GM04504 (cell line): ENCODE measurements at regions not wholly inside any gene's neighbourhood (a gene's known extent, or its start where the extent isn't known, plus 50 kb on each side); places are given as distances from the start of the nearest gene placed in this dataset.

Source experiments
- DNase-seq: peaks from one replicate; pipeline ENCODE4 v3.0.0-alpha.2; 2012; ENCODE audit warnings: low read depth

- DNase-seq = no peak
Measured at GRCh38 chrX:39296472-39296871, 495.2 kb downstream of the MID1IP1 start.

GRCh38 chrX:39298821-39299220 is 497.6 kb downstream of the MID1IP1 start:
- no peak for DNase-seq

GRCh38 chrX:39299615-39300014 is 498.4 kb downstream of the MID1IP1 start:
- DNase-seq = no peak

- no peak for DNase-seq
Measured at GRCh38 chrX:39301036-39301435, 499.8 kb downstream of the MID1IP1 start.

- no peak for DNase-seq
Measured at GRCh38 chrX:39302838-39303237, 501.6 kb downstream of the MID1IP1 start.

GRCh38 chrX:39304746-39305145 is 503.5 kb downstream of the MID1IP1 start:
- DNase-seq = no peak

- no peak for DNase-seq
Measured at GRCh38 chrX:39307488-39307887, 506.2 kb downstream of the MID1IP1 start.

- DNase-seq = no peak
Measured at GRCh38 chrX:39308126-39308525, 506.9 kb downstream of the MID1IP1 start.

GRCh38 chrX:39309018-39309635 is 507.9 kb downstream of the MID1IP1 start:
- no peak for DNase-seq

- DNase-seq = no peak
Measured at GRCh38 chrX:39309721-39310152, 508.5 kb downstream of the MID1IP1 start.

GRCh38 chrX:39310891-39311290 is 509.6 kb downstream of the MID1IP1 start:
- DNase-seq = no peak

- no peak for DNase-seq
Measured at GRCh38 chrX:39311646-39312045, 510.4 kb downstream of the MID1IP1 start.

- DNase-seq = no peak
Measured at GRCh38 chrX:39313146-39313545, 511.9 kb downstream of the MID1IP1 start.

- DNase-seq = no peak
Measured at GRCh38 chrX:39318506-39319343, 517.5 kb downstream of the MID1IP1 start.

- DNase-seq = no peak
Measured at GRCh38 chrX:39320165-39320564, 518.9 kb downstream of the MID1IP1 start.

GRCh38 chrX:39322496-39322895 is 521.2 kb downstream of the MID1IP1 start:
- DNase-seq = no peak

GRCh38 chrX:39324233-39324930 is 523.1 kb downstream of the MID1IP1 start:
- DNase-seq = no peak

GRCh38 chrX:39327255-39327654 is 526.0 kb downstream of the MID1IP1 start:
- no peak for DNase-seq

GRCh38 chrX:39327705-39328104 is 526.4 kb downstream of the MID1IP1 start:
- DNase-seq = no peak

GRCh38 chrX:39328661-39329060 is 527.4 kb downstream of the MID1IP1 start:
- DNase-seq = no peak

GRCh38 chrX:39331082-39331704 is 529.9 kb downstream of the MID1IP1 start:
- no peak for DNase-seq

GRCh38 chrX:39333451-39333850 is 532.2 kb downstream of the MID1IP1 start:
- no peak for DNase-seq
